ENCODE measurements at regions not wholly inside any gene's neighbourhood (a gene's known extent, or its start where the extent isn't known, plus 50 kb on each side); places are given as distances from the start of the nearest gene placed in this dataset.

- Histone ChIP-seq H3K9ac (ENCODE audit: low read length) (no peak overlapping the region), H3K9me3 (replicated peaks; ENCODE audit: insufficient read depth, low read length) (no peaks in the 10 kb centered on the region), H3K27me3 (replicated peaks; ENCODE audit: insufficient read depth, low read length) (no peaks in the 10 kb centered on the region), H3K4me3 (ENCODE audit: low read length) (no peak overlapping the region), H3K27ac (ENCODE audit: low read length) (no peak overlapping the region), H3K79me2 (ENCODE audit: low read length) (no peaks in the 10 kb centered on the region), H3K36me3 (replicated peaks; ENCODE audit: insufficient read depth, low read length) (no peaks in the 10 kb centered on the region), H2AFZ (ENCODE audit: low read length) (no peak overlapping the region), H3F3A (ENCODE audit: insufficient read depth, low read length) (no peaks in the 10 kb centered on the region), H3K4me2 (ENCODE audit: low read depth, low read length) (no peak overlapping the region), H3K9me2 (replicated peaks; ENCODE audit: insufficient read depth, low read length) (no peaks in the 10 kb centered on the region), H4K20me1 (ENCODE audit: insufficient read depth, low read length) (no peaks in the 10 kb centered on the region), H3K4me1 (ENCODE audit: low read length) (no peaks in the 10 kb centered on the region)
- no peak for DNase-seq
- TF ChIP-seq EZH2phosphoT487 (IDR thresholded peaks at IDR 0.05; ENCODE audit: low read length) (no peak), EZH2 (optimal IDR thresholded peaks at IDR 0.05; ENCODE audit: low read depth, low read length) (no peak), CTCF (IDR thresholded peaks at IDR 0.05; ENCODE audit: low read length) (no peak)
These were observed 54.7 kb upstream of the CALN1 start for GRCh38 chr7:72466797-72467196.

- Histone ChIP-seq H3K79me2 (ENCODE audit: low read length) (no peaks in the 10 kb centered on the region), H3K4me2 (ENCODE audit: low read depth, low read length) (no peak overlapping the region), H3K9me3 (replicated peaks; ENCODE audit: insufficient read depth, low read length) (no peaks in the 10 kb centered on the region), H3K27me3 (replicated peaks; ENCODE audit: insufficient read depth, low read length) (no peaks in the 10 kb centered on the region), H2AFZ (ENCODE audit: low read length) (no peak overlapping the region), H3K27ac (ENCODE audit: low read length) (no peak overlapping the region), H3K9me2 (replicated peaks; ENCODE audit: insufficient read depth, low read length) (no peaks in the 10 kb centered on the region), H3K9ac (ENCODE audit: low read length) (no peak overlapping the region), H3K4me3 (ENCODE audit: low read length) (no peak overlapping the region; the same call in 1 of the 2 replicates), H3K4me1 (ENCODE audit: low read length) (no peaks in the 10 kb centered on the region), H3F3A (ENCODE audit: insufficient read depth, low read length) (no peaks in the 10 kb centered on the region), H3K36me3 (replicated peaks; ENCODE audit: insufficient read depth, low read length) (no peaks in the 10 kb centered on the region), H4K20me1 (ENCODE audit: insufficient read depth, low read length) (no peaks in the 10 kb centered on the region)
- no peak for DNase-seq
- TF ChIP-seq EZH2 (optimal IDR thresholded peaks at IDR 0.05; ENCODE audit: low read depth, low read length): no peak
These were observed 53.4 kb upstream of the CALN1 start for GRCh38 chr7:72465521-72465920.

- H3K27ac ChIP-seq (ENCODE audit: low read length): no peak overlapping the region
- no peaks in the 10 kb centered on the region for H3K36me3 ChIP-seq (replicated peaks; ENCODE audit: insufficient read depth, low read length)
- no peak overlapping the region for H3K4me2 ChIP-seq (ENCODE audit: low read depth, low read length)
- TF ChIP-seq CTCF (IDR thresholded peaks at IDR 0.05; ENCODE audit: low read length): no peak
- TF ChIP-seq EZH2phosphoT487 (IDR thresholded peaks at IDR 0.05; ENCODE audit: low read length): no peak
- TF ChIP-seq EZH2 (optimal IDR thresholded peaks at IDR 0.05; ENCODE audit: low read depth, low read length): no peak
- no peak overlapping the region for H3K9ac ChIP-seq (ENCODE audit: low read length)
- no peaks in the 10 kb centered on the region for H3K27me3 ChIP-seq (replicated peaks; ENCODE audit: insufficient read depth, low read length)
- no peaks in the 10 kb centered on the region for H3K9me2 ChIP-seq (replicated peaks; ENCODE audit: insufficient read depth, low read length)
- no peak overlapping the region for H2AFZ ChIP-seq (ENCODE audit: low read length)
- no peaks in the 10 kb centered on the region for H4K20me1 ChIP-seq (ENCODE audit: insufficient read depth, low read length)
- H3K4me3 ChIP-seq (ENCODE audit: low read length): no peak overlapping the region
- no peaks in the 10 kb centered on the region for H3K79me2 ChIP-seq (ENCODE audit: low read length)
- H3F3A ChIP-seq (ENCODE audit: insufficient read depth, low read length): no peaks in the 10 kb centered on the region
- no peaks in the 10 kb centered on the region for H3K4me1 ChIP-seq (ENCODE audit: low read length)
- H3K9me3 ChIP-seq (replicated peaks; ENCODE audit: insufficient read depth, low read length): no peaks in the 10 kb centered on the region
- DNase-seq: no peak
These were observed 50.2 kb upstream of the CALN1 start for GRCh38 chr7:72462311-72462710.
